Activated T-helper 9 cell treated with anti-CD3 and anti-CD28 coated beads, Interleukin-2, amount 50 U/mL, for 16 hours (primary cell): ENCODE measurements at regions not wholly inside any gene's neighbourhood (a gene's known extent, or its start where the extent isn't known, plus 50 kb on each side); places are given as distances from the start of the nearest gene placed in this dataset.
"Not testable (repeated sequence)": the region's sequence is repeated elsewhere in the genome, so short reads cannot be mapped to it uniquely, and the experiment has no call there.

Experiments
- DNase-seq: peaks from one replicate; pipeline ENCODE4 v3.0.0-alpha.2; 2020; ENCODE audit warnings: low read depth

DNA sequence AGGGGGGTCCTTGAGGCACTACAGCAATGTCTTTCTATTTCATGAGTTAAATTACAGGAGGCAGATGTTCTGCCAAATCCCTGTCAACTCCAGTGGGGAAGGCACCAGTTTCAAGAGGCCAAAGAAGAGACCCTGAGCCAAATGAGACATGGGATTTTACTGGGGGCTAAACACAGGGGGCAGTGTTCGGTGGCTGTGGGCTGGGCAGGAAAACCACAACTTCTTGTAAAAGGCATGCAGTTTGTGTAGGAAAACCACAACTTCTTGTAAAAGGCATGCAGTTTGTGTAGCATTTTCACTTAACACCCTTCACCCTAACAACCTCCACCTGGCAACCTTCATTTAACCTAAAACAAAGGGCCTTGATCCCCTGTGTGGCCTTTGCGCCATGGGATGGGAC is 61.0 kb downstream of the POLR2M start:
- no peak for DNase-seq

DNA sequence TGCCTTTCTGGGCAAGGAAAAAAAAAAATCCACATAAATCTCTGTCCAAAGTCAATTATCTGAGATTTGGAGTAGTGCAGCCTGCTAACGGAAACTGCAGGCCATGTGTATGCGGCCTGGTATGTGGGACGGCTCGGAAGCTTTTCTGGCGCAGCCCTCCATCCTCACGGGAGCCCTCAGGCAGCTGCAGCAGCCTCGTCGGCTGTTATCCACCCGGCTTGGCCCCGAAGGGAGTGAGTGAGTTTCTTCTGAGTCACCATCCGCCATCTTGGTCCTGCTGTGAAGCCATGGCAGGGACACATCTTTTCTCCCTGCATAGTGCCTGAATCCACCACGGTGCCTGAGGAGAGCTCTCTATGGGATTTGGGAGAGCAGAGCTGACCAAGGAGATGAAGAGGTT is 62.8 kb downstream of the POLR2M start:
- DNase-seq: no peak

DNA sequence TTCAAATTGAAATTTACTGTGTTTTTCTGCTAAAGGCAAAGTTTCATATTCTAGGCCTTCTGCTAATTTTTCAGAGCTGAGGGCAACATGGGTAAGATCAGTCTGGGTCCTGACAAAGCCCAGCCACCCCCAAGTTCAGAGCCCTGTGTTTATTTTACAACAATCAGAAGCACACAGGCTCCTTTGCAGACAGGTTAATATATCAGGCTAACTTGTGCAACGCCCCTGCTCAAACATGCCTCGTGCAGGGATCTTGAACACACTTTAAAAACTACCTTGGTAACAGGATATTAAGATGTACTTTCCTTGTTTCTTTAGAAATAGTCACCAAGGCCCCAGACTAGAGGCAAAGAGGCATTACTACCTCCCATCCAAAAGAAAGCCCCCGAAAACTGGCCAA is 64.0 kb downstream of the POLR2M start:
- DNase-seq: no peak

DNA sequence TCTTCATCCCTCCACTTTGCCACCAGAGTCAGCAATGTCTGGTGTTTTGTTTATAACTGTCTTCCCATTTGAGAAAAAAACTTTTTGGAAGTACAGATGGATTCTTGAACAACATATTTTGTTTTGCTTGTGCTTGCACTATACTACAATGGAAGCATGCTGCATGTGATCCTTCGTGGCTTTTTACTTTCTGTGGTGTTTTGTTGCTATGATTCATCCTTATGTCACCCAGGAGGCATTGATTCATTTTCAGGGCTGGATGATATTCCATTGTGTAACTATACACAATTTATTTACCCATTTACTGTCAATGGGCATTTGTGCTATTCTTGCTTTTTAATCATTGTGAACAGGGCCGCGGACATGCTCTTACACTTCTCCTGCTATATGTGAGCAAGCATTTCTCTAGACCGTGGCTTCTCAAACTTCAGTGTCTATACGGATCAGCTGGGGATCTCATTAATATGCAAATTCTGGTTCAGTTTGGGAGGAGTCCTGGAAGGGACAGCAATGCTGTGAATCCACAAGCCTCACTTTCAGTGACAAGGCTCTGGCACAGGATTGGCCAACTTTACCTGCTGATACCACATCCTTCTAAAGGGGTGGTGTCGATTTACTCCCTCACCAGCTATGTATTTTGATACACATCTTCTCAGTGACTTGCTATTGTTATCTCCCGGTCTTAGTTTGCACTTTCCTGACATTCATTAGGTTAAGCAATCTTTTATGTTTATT is 65.9 kb downstream of the POLR2M start:
- DNase-seq: no peak

DNA sequence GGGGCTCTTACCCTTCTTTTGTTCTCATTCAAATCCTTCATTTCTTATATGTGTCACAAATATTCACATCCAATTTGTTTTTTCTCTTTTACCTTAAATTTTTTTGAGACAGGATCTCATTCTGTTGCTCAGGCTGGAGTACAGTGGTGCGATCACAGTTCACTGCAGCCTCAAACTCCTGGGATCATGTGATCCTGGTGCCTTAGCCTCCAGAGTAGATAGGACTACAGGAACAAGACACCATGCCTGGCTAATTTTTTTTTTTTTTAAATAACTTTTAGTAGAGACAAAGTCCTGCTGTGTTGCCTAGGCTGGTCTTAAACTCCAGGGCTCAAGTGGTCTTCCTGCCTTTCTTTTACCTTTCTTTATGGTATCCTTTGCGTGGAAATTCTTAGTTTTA is 66.5 kb downstream of the POLR2M start:
- no peak for DNase-seq

DNA sequence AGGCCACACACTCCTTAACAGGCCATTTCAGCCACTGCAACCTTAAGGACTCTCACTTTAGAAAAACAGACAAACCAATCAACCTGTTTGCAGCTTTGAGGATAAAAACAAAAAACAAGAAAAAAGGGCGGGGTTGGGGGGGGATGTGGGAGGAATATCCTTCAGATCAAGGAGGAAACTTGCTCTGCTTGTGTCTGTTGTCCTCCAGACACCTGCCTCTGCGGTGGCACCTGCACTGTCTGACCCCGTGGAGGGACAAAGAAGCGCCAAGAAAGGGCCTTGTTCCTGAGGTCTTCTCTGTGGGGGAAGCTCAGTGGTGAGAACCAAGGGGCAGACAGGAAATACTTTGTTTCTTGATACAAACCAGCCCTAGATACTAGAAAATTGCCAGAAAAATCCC is 70.5 kb downstream of the POLR2M start:
- no peak for DNase-seq

DNA sequence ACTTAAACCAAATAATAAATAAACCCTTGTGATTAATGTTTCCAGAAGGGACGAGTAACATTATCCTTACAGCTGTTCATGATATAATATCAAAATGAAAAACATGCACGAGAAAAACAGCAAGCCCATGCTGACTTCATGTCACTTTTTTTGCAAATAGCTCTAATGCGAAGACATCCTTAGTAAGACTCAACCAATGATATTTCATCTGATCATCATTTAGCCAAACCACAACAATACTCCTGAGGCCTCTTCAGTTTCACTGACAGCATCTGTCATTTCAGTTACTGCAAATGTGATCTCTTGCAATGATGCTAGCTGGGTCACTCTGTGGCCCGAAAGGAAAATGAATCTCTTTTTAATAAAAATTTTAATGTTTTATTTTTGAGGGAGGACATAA is 74.0 kb downstream of the POLR2M start:
- DNase-seq: no peak

DNA sequence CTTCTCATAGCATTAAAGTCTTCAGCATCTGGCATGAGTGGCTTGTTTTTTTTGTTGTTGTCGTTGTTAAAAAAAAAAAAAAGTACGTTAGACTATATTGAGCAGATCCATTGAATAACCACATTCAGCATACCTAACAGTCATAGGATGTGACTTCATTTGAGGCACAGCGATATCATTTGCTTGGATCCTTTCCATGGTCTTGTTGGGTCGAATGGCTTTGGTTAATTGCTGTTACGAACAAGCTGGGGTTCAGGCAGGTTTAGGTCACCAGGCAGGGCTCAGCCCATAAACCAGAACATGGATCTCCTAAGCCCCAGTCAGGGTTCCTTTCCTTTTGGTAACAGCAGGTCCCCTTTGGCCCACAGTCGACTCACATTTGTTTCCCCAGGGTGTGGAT is 76.2 kb downstream of the POLR2M start:
- no peak for DNase-seq

DNA sequence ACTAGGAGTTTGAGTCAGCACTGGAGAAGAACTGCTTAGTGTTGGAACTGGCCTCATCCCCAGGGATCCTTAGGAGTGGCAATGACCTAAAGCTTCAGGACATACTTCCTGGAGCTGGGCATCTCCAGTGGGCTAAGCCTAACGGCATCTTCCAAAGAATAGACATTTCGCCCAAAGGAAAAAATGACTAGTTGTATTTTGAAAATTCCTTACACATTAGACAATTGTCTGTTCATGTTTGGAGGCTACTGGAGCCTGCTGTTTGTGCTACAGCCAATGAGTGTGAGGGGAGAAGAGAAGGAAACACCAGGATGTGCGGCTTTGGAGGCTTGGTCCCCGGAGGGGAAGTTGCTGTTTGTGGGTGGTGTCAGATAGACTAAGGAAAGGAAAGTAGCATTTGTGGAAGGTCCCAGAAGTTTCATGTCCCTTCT is 77.6 kb downstream of the POLR2M start:
- no peak for DNase-seq

DNA sequence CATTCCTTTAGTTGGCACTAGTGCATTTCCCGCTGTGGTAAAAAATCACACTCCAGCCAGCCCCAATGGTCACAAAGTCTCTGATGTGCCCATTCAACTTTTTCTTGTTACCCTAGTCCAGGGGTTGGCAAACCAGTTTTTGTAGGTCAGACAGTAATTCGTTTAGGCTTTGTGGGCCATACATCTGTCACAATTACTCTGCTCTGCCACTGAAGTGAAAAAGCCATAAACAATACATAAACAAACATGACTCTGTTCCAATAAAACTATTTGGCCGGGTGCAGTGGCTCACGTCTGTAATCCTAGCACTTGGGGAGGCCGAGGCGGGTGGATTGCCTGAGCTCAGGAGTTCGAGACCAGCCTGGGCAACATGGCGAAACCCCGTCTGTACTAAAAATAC is 78.5 kb downstream of the POLR2M start:
- DNase-seq: no peak

DNA sequence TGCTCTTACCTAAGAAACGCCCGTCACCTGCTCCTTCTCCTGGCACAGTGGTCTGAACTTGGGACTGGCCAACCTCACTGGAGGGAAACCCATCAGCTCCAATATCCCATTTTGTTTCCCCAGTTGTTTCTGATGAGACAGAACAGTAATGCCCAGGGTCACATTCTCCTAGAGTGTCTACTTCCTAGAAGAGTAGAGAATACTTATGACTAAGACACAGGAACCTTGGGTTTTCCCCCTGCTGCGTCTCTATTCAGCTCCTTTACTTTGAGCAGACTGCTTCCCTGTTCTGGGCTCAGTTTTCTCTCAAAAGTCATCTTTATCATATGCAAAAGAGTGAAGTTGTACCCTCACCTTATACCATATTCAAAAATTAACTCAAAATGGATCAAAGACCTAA is 79.4 kb downstream of the POLR2M start:
- DNase-seq: no peak

DNA sequence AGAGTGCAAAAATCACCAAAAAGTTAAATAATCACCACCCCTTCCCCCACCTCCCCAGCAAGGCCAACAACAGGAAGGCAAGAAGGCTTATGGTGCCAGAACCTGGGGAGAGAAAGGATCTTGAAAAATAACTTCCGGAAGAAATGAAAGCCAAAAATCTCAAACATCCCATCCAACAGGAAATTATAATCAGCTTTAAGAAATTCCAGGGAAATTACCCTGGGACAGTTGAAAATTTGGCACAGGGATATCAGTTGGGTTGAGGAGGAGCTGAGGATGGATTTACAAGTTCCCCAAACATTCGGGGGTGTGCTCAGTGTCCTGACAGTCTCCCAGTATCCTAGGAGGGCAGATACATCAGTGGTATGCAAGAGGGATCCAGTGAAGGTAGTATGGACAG is 82.7 kb downstream of the POLR2M start:
- no peak for DNase-seq

DNA sequence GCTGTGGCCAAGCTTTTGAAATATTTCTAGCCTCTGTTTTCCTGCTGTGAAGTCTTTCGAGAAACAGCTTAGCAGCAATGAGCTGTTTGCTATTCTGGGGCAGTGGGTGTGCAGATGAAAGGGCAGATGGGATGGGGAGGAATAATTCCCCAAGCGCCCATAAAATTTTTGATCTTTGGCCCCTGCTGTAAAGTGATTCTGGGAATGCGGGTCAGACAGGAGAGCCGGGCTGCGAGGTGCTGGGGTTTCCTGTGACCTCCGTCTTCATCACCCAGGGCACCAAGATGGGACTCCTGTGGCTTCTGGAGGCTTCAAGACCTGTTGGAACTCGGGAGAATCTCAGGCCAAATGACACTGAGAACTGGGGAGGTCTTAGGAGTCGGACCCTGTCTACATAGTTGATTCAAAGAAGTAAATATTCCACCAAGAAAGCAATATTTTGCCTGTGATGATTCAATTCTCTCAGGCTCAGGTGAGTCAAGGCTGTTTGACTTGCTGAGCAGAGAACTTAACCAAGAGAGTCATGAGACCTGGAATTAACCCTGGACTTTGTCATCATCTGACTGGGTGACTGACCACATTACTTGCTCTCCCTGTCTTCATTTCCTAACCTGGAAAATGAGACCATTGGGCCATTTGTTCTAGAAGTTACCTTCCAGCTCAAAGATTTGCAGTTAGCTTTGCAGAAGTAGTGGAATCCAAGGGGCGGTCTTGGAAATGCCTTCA is 86.4 kb downstream of the POLR2M start:
- DNase-seq: no peak

DNA sequence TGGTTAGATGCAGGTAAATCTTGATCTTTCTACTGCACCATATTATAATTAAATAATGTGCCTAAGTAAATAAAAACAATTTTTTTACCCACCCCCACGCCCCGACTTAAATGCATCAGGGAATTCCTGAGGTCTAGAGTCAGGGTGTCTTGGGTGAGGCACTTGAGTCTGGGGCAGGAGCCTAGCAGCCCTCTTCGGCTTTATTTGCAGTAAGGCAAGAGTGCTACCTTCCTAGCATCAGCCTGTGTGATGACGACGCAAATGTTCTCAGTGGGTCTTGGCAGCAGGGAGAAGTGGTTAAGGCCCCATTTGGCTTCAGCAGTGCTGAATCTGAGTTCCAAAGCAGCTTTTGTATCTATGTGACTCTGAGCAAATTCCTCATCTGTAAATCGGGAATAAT is 88.7 kb downstream of the POLR2M start:
- DNase-seq: no peak

DNA sequence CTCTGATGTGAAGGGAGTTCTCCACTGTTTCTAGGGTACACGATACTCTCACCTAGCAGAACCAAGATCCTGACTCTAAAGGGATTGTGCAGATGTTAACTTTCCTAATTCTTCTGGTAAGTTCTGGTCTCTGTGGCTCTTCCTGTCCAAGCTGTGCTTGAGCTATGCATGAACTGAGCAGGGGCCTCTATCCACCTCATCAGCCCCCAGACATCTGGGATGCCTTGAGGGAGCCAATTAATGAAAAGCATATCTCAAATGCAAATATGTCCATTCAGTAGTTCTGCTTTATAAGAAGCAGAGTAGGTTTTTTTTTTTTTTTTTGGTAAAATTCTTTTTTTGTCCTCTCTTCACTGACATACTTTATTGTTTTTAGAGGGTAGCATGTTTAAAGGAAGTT is 89.6 kb downstream of the POLR2M start:
- no peak for DNase-seq

DNA sequence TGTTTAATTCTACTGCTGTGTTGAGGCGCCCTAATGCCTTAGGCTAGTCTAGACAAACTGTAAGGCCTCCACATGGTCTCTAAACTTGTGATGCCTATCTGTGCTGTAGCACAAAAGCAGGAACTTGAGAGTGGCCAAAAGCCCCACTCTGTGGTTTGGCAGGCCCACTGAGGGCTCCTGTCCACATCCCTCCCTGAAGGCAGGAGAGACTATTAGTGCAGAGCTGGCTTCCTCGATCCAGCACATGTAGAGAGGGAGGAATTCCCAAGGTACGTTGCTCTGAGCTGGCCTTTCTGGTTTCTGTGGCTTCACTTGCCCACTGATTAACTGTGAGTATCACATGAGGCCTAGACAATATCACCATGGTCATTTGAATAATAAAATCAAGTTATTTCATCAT is 90.6 kb downstream of the POLR2M start:
- DNase-seq: no peak

DNA sequence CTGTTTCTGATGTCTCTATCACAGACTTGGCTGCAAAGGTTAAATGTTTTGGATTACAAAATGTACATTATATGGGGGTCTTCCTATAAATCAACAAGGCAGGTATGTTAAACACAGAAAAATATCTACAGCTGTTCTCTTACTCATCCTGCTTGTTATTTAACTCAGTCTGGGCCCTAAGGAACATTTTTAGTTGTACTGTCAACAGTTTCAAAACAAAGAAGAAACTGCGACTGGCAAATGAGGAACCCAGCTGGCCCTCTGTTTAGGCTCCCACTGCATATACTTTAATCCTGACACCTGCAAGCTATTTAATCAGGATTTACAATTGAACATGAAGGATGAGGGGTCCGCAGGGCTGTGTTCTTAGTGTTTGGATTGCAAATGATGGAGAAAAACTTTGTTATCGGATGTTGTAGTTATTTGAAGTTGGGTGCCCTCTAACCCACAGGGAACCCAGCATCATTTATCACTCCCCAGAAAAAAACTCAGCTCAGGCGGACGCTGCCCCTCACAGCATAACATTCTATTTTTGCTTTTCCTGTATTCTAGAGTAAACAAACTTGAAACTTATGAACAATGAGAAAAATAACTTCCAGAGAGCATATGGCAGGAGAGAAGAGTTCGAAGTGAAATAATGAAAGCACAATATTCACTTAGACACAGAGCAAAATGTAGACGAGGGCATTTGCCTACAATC is 91.2 kb downstream of the POLR2M start:
- no peak for DNase-seq

DNA sequence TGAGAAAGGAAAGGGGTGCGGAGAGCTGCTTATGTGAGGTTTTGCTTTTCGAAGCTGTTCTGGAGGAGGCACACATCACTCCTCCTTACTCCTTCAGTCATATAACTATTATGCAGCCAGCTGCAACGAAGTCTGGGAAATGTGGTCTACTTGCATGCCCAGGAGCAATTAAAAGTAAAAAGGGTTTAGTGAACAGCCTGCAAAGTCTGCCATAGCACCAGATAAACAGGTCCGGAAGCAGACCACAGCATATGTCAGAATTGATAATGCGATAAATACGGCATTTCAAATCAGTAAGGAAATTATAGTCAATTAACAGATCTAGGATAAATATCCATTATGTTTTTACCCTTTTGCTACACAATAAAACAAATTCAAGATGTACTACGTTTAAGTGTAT is 99.5 kb downstream of the POLR2M start:
- DNase-seq: no peak

DNA sequence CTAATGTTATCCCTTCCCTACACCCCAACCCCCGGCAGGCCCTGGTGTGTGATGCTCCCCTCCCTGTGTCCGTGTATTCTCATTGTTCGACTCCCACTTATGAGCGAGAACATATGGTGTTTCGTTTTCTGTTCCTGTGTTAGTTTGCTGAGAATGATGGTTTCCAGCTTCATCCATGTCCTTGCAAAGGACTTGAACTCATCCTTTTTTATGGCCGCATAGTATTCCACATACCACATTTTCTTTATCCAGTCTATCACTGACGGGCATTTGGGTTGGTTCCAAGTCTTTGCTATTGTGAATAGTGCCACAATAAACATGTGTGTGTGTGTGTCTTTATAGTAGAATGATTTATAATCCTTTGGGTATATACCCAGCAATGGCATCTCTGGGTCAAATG is 102.8 kb downstream of the POLR2M start:
- DNase-seq: not testable (repeated sequence)

DNA sequence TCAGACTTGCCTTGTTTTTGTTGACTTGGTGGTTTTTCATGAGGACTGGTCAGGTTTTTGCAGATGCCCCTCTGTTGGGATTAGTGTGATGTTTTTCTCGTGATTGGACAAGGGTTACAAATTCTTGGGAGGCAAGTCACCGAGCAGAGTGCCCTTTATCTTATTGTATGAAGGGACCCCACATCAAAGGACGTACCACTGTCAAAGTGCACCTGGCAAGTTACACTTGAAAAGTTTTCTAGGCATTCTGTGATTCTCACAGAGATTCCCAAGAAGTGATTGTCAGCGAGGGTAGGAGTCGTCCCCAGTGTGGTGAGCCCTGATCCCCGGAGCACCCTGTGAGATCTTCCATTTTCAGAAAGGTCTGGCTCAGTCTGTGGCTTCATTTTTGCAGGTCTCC is 110.1 kb downstream of the POLR2M start:
- no peak for DNase-seq

DNA sequence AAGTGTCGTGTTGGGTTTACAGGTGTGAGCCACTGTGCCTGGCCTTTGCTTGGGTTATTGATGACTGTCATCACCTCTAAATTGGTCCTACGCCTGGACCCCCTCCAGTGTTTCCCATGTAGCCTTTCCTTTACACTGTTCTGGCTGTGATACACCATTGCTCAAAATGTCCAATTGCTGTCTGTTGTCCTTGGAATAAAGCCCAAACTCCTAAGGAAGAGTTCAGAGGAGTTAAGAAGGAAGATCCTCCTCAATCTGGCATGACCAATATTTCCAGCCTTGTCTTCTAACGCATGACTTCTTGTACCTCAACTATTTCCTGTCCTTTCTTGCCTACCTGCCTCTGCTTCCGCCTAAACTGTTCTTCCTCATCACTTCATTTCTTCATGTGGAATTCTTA is 113.1 kb downstream of the POLR2M start:
- no peak for DNase-seq

DNA sequence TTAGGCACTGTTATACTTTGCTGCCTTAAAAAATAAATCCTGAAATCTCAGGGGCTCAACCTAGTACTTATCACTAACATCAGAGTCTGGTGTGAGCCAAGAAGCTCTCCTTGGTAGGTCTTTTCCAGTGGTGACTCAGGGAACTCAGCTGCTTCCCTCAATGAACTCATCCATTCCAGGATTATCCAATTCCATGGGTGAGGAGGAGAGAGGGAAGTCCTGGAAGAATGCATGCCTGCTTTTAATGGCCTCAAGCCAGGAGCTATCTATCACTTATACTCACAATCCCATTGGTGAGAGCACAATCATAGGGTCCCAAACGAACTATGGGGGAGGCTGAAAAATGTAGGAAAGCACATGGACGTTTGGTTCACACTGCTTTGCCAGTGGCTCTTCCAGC is 113.6 kb downstream of the POLR2M start:
- DNase-seq: no peak

DNA sequence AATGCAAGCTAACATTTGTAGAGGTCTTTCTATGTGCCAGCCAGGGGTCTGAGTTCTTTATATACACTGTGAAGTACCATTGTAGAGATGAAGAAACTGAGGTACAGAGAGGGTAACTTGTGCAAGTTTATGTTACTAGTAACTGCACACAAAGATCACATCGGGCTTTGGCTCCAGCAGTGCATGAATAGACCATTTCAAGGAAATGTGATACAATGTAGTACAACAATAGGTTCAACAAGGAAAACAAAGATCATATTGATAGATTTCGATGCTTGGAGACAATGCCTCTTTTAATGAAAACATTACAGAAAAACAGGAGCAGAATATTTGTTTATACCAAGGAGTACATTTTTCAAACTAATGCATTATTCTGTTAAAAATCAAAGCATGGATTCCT is 115.3 kb downstream of the POLR2M start:
- DNase-seq: no peak
